Gastrocnemius medialis (tissue), 4 donors: ENCODE measurements at regions not wholly inside any gene's neighbourhood (a gene's known extent, or its start where the extent isn't known, plus 50 kb on each side); places are given as distances from the start of the nearest gene placed in this dataset.

Experiments
- CTCF ChIP-seq, 5 experiments: fragments of 450-650 bp in 3 of 5; fragments of 200-600 bp in 2 of 5; sonication (generic) in 2 of 5; IDR thresholded peaks in 4 of 5; conservative IDR thresholded peaks in 1 of 5; 1 replicate in 4 of 5; 2 replicates in 1 of 5; pipeline ENCODE4 v1.5.1; 2016 to 2019; ENCODE audit warnings: antibody characterized with exemption in 5 of 5, mild to moderate bottlenecking in 3 of 5, moderate library complexity in 3 of 5
- POLR2A ChIP-seq, 2 donors: fragments of 450-650 bp; IDR thresholded peaks; one replicate each; pipeline ENCODE4 v1.6.1; 2017; ENCODE audit warnings: antibody characterized with exemption in 2 of 2, mild to moderate bottlenecking in 2 of 2, moderate library complexity in 2 of 2

GRCh38 chr7:12746211-12746610, 58.8 kb downstream of the ARL4A start:
- no peak for TF ChIP-seq CTCF (IDR thresholded peaks at IDR 0.05 in 4 of 5, conservative IDR thresholded peaks at IDR 0.05 in 1 of 5)
- TF ChIP-seq POLR2A (IDR thresholded peaks at IDR 0.05) = no peak
